Stimulated activated CD4-positive, alpha-beta T cell treated with anti-CD3 and anti-CD28 coated beads, Interleukin-12 subunit alpha, Interleukin-12 subunit beta, amount 100 ng/mL, for 4 hours (primary cell): ENCODE measurements at regions not wholly inside any gene's neighbourhood (a gene's known extent, or its start where the extent isn't known, plus 50 kb on each side); places are given as distances from the start of the nearest gene placed in this dataset.

Experiments used
- DNase-seq: peaks from one replicate; pipeline ENCODE4 v3.0.0-alpha.2; 2020

- no peak for DNase-seq
These were observed 66.7 kb upstream of the PRPS1 start for GRCh38 chrX:107561468-107562215.

- DNase-seq, result no peak
These were observed 65.8 kb upstream of the PRPS1 start for GRCh38 chrX:107562482-107562881.

- no peak for DNase-seq
These were observed 64.5 kb upstream of the PRPS1 start for GRCh38 chrX:107563824-107564223.

DNA sequence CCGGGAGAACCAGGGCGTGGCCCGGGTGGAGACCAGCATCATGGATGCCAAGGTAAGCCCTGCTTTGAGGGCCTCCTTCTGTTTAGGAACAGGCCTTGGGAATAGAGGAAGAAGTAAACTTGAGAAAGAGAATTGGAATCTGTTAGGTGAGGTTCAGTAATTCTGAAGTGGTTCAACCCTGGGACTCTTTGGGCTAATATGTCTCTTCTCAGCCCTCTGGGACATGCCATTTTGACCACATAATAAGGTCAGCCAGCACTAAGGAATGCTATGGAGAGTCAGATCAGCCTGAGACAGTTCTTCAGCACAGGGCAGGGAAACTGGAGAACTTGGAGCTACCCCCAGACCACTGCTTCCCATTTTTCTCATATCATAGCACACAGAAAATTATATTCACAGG lies 63.3 kb upstream of the PRPS1 start:
- no peak for DNase-seq

DNA sequence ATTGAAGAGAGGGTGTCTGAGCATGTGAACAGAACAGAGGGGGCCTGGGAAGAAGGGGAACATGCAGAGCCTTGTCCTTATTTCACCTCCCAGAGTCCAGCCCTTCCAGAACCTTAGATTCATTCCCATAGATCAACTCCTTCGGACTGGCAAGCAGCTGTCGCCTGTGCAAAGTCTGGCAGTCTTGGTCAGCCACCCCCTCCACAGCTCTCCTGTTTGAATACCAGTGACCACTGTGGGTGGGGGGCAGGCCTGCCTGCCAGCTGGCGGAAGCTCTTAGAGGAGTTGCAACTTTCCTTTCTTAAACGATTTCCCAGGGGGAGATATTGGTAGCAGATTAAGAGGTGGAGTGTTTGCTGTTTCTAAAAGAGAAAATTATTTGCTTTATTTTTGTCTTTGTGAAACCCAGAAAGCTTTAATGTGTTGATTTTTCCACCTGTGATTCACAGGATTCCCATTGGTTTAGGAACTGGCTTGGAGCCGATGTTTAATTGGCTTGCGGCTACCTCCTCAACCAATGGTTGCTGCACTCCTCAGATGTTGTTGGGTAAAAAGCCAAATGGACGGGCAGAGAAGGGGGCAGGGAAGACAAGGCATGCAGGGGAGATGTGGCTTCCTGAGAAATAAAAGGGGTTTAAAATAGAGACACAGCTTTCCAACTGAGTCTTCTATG lies 62.2 kb upstream of the PRPS1 start:
- DNase-seq, result no peak

DNA sequence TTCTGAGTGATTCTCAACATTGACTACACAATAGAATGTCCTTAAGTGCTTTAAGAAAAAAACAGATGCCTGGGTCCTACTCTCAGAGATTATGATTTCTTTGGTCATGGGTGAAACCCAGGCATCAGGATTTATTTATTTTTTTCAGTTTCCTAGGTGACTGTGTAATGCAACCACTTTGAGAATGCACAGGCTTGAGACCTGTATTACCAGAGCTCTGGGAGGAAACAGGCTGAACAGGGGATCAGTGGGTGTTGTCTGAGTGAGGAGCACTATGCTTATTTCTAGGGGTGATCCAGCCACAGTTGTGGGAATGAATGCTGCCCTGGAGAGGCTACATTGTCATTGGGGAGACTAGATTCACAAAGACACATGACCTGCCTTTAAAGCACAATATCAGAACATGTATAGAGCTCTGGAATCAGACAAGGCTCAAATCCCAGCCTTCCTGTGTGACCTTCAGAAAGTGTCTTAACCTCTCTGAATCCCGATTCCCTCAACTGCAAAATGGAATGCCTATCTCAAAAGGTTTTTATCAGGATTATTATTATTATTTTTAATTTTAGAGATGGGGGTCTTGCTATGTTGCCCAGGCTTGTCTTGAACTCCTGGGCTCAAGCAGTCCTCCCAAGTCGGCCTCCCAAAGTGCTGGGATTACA lies 61.6 kb upstream of the PRPS1 start:
- no peak for DNase-seq

DNA sequence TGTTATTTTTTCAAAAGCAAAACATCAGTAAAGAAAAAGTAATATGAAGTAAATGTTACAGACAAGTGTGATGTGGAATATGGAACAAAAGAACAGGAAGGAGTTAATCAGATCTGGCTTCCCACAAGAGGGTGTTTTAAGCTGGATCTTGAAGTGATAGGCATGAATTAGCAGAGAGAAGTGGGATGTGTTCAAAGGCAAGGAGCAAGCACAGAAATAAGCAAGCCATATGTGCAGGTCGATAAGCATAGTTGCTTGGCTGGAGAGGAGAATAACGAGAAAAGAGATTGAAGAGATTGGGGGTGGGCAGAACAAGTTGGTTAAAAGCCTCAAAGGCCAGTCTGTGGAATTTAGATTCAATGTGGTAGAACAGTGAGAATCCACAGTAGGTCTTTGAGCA lies 60.9 kb upstream of the PRPS1 start:
- DNase-seq, result no peak

- no peak for DNase-seq
These were observed 56.9 kb upstream of the PRPS1 start for GRCh38 chrX:107571296-107571998.

DNA sequence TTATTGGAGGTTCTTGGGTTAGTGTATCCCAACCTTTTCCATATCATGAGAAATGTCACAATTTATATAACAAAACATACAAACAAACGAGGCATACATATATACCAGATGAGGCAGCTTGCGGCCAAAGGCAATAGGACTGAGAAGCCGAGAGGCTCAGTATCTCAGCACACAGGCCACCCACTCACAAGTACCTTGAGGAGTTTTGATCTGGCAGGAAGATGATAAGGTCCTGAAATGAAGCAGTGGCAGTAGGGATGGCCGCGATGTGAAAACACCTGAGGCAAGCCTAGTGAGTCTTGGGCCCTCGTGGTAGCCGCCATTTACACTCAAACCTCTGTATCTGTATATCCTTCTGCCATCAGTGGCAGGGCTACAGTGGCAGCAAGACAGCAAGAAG lies 55.3 kb upstream of the PRPS1 start:
- no peak for DNase-seq

DNA sequence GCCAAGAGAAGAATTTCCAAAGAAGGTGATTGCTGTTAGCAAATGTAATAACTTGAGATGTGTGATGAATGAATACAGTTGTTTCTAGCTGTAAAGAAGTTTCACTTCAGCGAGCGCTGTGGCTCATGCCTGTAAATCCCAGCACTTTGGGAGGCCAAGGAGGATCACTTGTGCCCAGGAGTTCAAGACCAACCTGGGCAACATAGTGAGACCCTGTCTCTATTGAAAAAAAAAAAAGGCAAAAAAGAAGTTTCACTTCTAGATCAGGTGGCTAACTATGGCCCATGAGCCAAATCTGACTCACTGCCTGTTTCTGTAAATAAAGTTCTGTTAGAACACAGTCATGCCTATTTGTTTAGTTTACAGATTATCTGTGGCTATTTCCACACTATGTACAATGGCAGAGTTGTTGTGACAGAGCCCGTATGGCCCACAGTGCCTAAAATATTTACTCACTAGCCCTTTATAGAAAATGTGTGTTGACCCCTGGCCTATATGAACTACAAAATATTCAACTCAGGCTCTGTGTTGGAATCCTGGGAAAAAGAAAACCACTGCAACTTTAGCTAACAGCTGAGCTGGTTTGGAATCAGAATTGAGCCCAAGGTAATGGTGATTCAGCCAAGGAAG lies 54.1 kb upstream of the PRPS1 start:
- no peak for DNase-seq

GRCh38 chrX:107574711-107575110 lies 53.6 kb upstream of the PRPS1 start:
- DNase-seq, result no peak

DNA sequence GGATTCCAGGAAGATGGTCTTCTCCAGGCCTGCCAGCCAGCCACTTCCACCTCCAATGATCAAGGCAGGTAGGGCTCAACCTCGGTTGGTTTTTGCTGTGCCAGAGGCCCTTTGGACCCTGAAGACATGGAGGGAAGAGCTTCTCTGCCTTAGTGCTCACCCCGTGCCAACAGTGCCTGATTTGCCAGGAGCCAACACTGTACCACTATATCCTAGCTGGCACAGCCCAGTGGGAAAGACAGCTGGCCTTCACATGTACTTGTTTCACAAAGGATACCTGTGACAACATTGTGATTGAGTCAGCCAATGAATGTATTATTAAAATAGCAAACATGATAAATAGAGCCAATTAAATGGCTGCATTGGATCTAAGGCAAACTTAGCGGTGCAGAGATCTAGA lies 51.9 kb upstream of the PRPS1 start:
- no peak for DNase-seq

GRCh38 chrX:107576841-107577240 lies 51.5 kb upstream of the PRPS1 start:
- DNase-seq, result no peak

GRCh38 chrX:107577933-107578332 lies 50.4 kb upstream of the PRPS1 start:
- DNase-seq, result no peak
